ENCODE measurements at regions not wholly inside any gene's neighbourhood (a gene's known extent, or its start where the extent isn't known, plus 50 kb on each side); places are given as distances from the start of the nearest gene placed in this dataset.
A peak's percentile ranks its signal among the peaks of the same experiment; 100 is the strongest.

GRCh38 chr6:18335948-18336347 is 51.2 kb upstream of the RNF144B start:
- DNase-seq (ENCODE audit: extremely low read depth, low read depth, low spot score), result no peak

- no peak for DNase-seq (ENCODE audit: extremely low read depth, low read depth, low spot score)
Measured at GRCh38 chr6:18334251-18334650, 52.9 kb upstream of the RNF144B start.

- no peak for DNase-seq (ENCODE audit: extremely low read depth, low read depth, low spot score)
Measured at GRCh38 chr6:18330548-18331081, 56.5 kb upstream of the RNF144B start.

- DNase-seq (ENCODE audit: extremely low read depth, low read depth, low spot score), result no peak
Measured at GRCh38 chr6:18329776-18330175, 57.4 kb upstream of the RNF144B start.

- DNase-seq (ENCODE audit: extremely low read depth, low read depth, low spot score), result no peak
Measured at GRCh38 chr6:18328540-18328939, 58.6 kb upstream of the RNF144B start.

- no peak for DNase-seq (ENCODE audit: extremely low read depth, low read depth, low spot score)
Measured at GRCh38 chr6:18328070-18328469, 59.1 kb upstream of the RNF144B start.

GRCh38 chr6:18327626-18328025 is 59.5 kb upstream of the RNF144B start:
- no peak for DNase-seq (ENCODE audit: extremely low read depth, low read depth, low spot score)

- DNase-seq (ENCODE audit: extremely low read depth, low read depth, low spot score), result no peak
Measured at GRCh38 chr6:18326980-18327379, 60.2 kb upstream of the RNF144B start.

- no peak for DNase-seq (ENCODE audit: extremely low read depth, low read depth, low spot score)
Measured at GRCh38 chr6:18326001-18326400, 61.1 kb upstream of the RNF144B start.

- no peak for DNase-seq (ENCODE audit: extremely low read depth, low read depth, low spot score)
Measured at GRCh38 chr6:18324706-18325042, 60.3 kb upstream of the DEK start.

- DNase-seq (ENCODE audit: extremely low read depth, low read depth, low spot score), result peak; percentile 67
Measured at GRCh38 chr6:18323935-18324705, 59.8 kb upstream of the DEK start.

GRCh38 chr6:18317850-18318249 is 53.5 kb upstream of the DEK start:
- no peak for DNase-seq (ENCODE audit: extremely low read depth, low read depth, low spot score)

GRCh38 chr6:18314317-18314997 is 50.1 kb upstream of the DEK start:
- DNase-seq (ENCODE audit: extremely low read depth, low read depth, low spot score), result no peak

Data from glomerular endothelial cell (primary cell).